Neural cell (in vitro differentiated cells): ENCODE measurements at regions not wholly inside any gene's neighbourhood (a gene's known extent, or its start where the extent isn't known, plus 50 kb on each side); places are given as distances from the start of the nearest gene placed in this dataset.

ENCODE experiments used
- CTCF ChIP-seq: fragments of 450-650 bp; IDR thresholded peaks from 2 replicates; pipeline ENCODE4 v1.5.1; 2014; ENCODE audit warnings: antibody characterized with exemption, mild to moderate bottlenecking, moderate library complexity; ENCODE audit not compliant: poor library complexity, severe bottlenecking
- EZH2 ChIP-seq: fragments of 200-600, 300-800 bp; shearing (Covaris generic), sonication (generic); IDR thresholded peaks from 2 replicates; pipeline ENCODE4 v1.6.1; 2014; ENCODE audit warnings: antibody characterized with exemption, low read length, borderline replicate concordance, mild to moderate bottlenecking; ENCODE audit not compliant: insufficient read depth, poor library complexity, severe bottlenecking
- MXI1 ChIP-seq: fragments of 450-650 bp; conservative IDR thresholded peaks from 2 replicates; pipeline ENCODE4 v1.6.1; 2014; ENCODE audit warnings: antibody characterized with exemption, mild to moderate bottlenecking; ENCODE audit not compliant: poor library complexity, severe bottlenecking
- POLR2AphosphoS5 ChIP-seq: IDR thresholded peaks from 2 replicates; pipeline ENCODE4 v1.6.1; 2012
- RAD21 ChIP-seq: fragments of 450-650 bp; conservative IDR thresholded peaks from 2 replicates; pipeline ENCODE4 v1.6.1; 2014; ENCODE audit warnings: antibody characterized with exemption, mild to moderate bottlenecking, moderate library complexity
- REST ChIP-seq: IDR thresholded peaks from 2 replicates; pipeline ENCODE4 v1.6.1; 2012; ENCODE audit warnings: borderline replicate concordance

GRCh38 chr13:106350208-106350607 lies 185.3 kb downstream of the EFNB2 start:
- TF ChIP-seq REST (no peak), MXI1 (no peak), CTCF (no peak), RAD21 (no peak), POLR2AphosphoS5 (no peak), EZH2 (no peak)
